Nephron (organoid): ENCODE measurements at regions not wholly inside any gene's neighbourhood (a gene's known extent, or its start where the extent isn't known, plus 50 kb on each side); places are given as distances from the start of the nearest gene placed in this dataset.
"Not testable (repeated sequence)": the region's sequence is repeated elsewhere in the genome, so short reads cannot be mapped to it uniquely, and the experiment has no call there.

ENCODE experiments used
- H3K27ac Mint-ChIP-seq, 3 experiments: 2 replicates each; pipeline ENCODE4 v1.8.0; 2020; ENCODE audit warnings: mixed read lengths in 3 of 3, mild to moderate bottlenecking in 2 of 3, moderate library complexity in 1 of 3
- H3K27me3 Mint-ChIP-seq: 2 replicates; pipeline ENCODE4 v1.8.0; 2021; ENCODE audit warnings: low read depth, mild to moderate bottlenecking, moderate library complexity, mixed read lengths
- H3K36me3 Mint-ChIP-seq: 2 replicates; pipeline ENCODE4 v1.8.0; 2020; ENCODE audit warnings: low read depth, mixed read lengths
- H3K4me1 Mint-ChIP-seq: 2 replicates; pipeline ENCODE4 v1.8.0; 2020; ENCODE audit warnings: mixed read lengths
- H3K4me3 Mint-ChIP-seq, 3 experiments: 2 replicates each; pipeline ENCODE4 v1.8.0; 2020; ENCODE audit warnings: mild to moderate bottlenecking in 3 of 3, mixed read lengths in 3 of 3, moderate library complexity in 2 of 3
- H3K9me3 Mint-ChIP-seq: 2 replicates; pipeline ENCODE4 v1.8.0; 2020; ENCODE audit warnings: mixed read lengths
- CTCF ChIP-seq, 3 experiments: fragments of 200-600 bp; sonication (generic); IDR thresholded peaks; one replicate each; pipeline ENCODE4 v1.5.0; 2021; ENCODE audit warnings: antibody characterized with exemption in 3 of 3; ENCODE audit not compliant: unreplicated experiment in 3 of 3

- Mint-ChIP-seq H3K4me1 (no peaks in the 10 kb centered on the region), H3K4me3 (no peak overlapping the region), H3K9me3 (no peaks in the 10 kb centered on the region), H3K36me3 (no peaks in the 10 kb centered on the region), H3K27ac (no peak overlapping the region), H3K27me3 (no peaks in the 10 kb centered on the region)
- no peak for TF ChIP-seq CTCF (IDR thresholded peaks at IDR 0.05; ENCODE audit: unreplicated experiment in 3 of 3)
Observed at GRCh38 chr4:12924728-12925320, 559.3 kb downstream of the RAB28 start.

GRCh38 chr4:12924253-12924652, 559.9 kb downstream of the RAB28 start:
- Mint-ChIP-seq H3K4me1 (no peaks in the 10 kb centered on the region), H3K9me3 (no peaks in the 10 kb centered on the region), H3K27me3 (no peaks in the 10 kb centered on the region)

GRCh38 chr4:12912896-12913418, 571.2 kb downstream of the RAB28 start:
- Mint-ChIP-seq H3K36me3 (no peaks in the 10 kb centered on the region), H3K4me3 (no peak overlapping the region), H3K27me3 (peaks cover 3% of the 10 kb centered on the region), H3K4me1 (peaks cover 6% of the 10 kb centered on the region), H3K9me3 (peaks cover 11% of the 10 kb centered on the region), H3K27ac (no peak overlapping the region)
- TF ChIP-seq CTCF (IDR thresholded peaks at IDR 0.05; ENCODE audit: unreplicated experiment in 3 of 3), result no peak

More at GRCh38 chr4:12924253-12924652, 559.9 kb downstream of the RAB28 start:
- H3K27ac Mint-ChIP-seq, result no peak overlapping the region
- no peak overlapping the region for H3K4me3 Mint-ChIP-seq
- H3K36me3 Mint-ChIP-seq, result no peaks in the 10 kb centered on the region
- no peak for TF ChIP-seq CTCF (IDR thresholded peaks at IDR 0.05; ENCODE audit: unreplicated experiment in 3 of 3)

- Mint-ChIP-seq H3K4me3 (no peak overlapping the region), H3K27me3 (peaks cover 3% of the 10 kb centered on the region), H3K9me3 (peaks cover 11% of the 10 kb centered on the region), H3K36me3 (no peaks in the 10 kb centered on the region), H3K27ac (no peak overlapping the region), H3K4me1 (peaks cover 6% of the 10 kb centered on the region)
- no peak for TF ChIP-seq CTCF (IDR thresholded peaks at IDR 0.05; ENCODE audit: unreplicated experiment in 3 of 3)
Observed at GRCh38 chr4:12911750-12912358, 572.3 kb downstream of the RAB28 start.

- not testable (repeated sequence) for H3K27me3 Mint-ChIP-seq, H3K4me1 Mint-ChIP-seq, H3K27ac Mint-ChIP-seq, H3K36me3 Mint-ChIP-seq, H3K9me3 Mint-ChIP-seq, H3K4me3 Mint-ChIP-seq
Observed at GRCh38 chr4:12903640-12904039, 580.5 kb downstream of the RAB28 start.

- Mint-ChIP-seq H3K4me3 (no peak overlapping the region), H3K27ac (no peak overlapping the region), H3K36me3 (no peaks in the 10 kb centered on the region), H3K9me3 (peaks cover 6% of the 10 kb centered on the region), H3K4me1 (no peaks in the 10 kb centered on the region), H3K27me3 (no peaks in the 10 kb centered on the region)
- no peak for TF ChIP-seq CTCF (IDR thresholded peaks at IDR 0.05; ENCODE audit: unreplicated experiment in 3 of 3)
Observed at GRCh38 chr4:12902735-12903134, 581.4 kb downstream of the RAB28 start.
